ENCODE measurements at regions not wholly inside any gene's neighbourhood (a gene's known extent, or its start where the extent isn't known, plus 50 kb on each side); places are given as distances from the start of the nearest gene placed in this dataset.

GRCh38 chr11:106238704-106239360 lies 161.4 kb downstream of the AASDHPPT start:
- H3K4me3 ChIP-seq (ENCODE audit: insufficient read depth, low read length), result no peak overlapping the region
- H4K20me1 ChIP-seq (ENCODE audit: insufficient read depth, low read length), result no peaks in the 10 kb centered on the region
- H3K27me3 ChIP-seq (ENCODE audit: insufficient read depth, low read length), result no peaks in the 10 kb centered on the region
- H3K4me2 ChIP-seq (ENCODE audit: insufficient read depth, low read length), result no peak overlapping the region
- no peak overlapping the region for H3K27ac ChIP-seq (ENCODE audit: low read depth, low read length)
- no peak for TF ChIP-seq CTCF (IDR thresholded peaks at IDR 0.05; ENCODE audit: extremely low read depth, low read depth, low read length)
- H3K36me3 ChIP-seq (ENCODE audit: insufficient read depth, low read length), result no peaks in the 10 kb centered on the region
- no peaks in the 10 kb centered on the region for H3K79me2 ChIP-seq (ENCODE audit: insufficient read depth, low read length)
- DNase-seq (ENCODE audit: insufficient read length, low spot score, missing footprints), result no peak
- no peaks in the 10 kb centered on the region for H3K9me3 ChIP-seq (ENCODE audit: low read depth, low read length)
- no peaks in the 10 kb centered on the region for H3K4me1 ChIP-seq (ENCODE audit: insufficient read depth, low read length)
- H2AFZ ChIP-seq (ENCODE audit: low read length), result no peak overlapping the region

GRCh38 chr11:106241601-106242257 lies 164.3 kb downstream of the AASDHPPT start:
- DNase-seq (ENCODE audit: insufficient read length, low spot score, missing footprints), result no peak
- Histone ChIP-seq H3K9me3 (ENCODE audit: low read depth, low read length) (no peaks in the 10 kb centered on the region), H3K27me3 (ENCODE audit: insufficient read depth, low read length) (no peaks in the 10 kb centered on the region), H3K4me2 (ENCODE audit: insufficient read depth, low read length) (no peak overlapping the region), H2AFZ (ENCODE audit: low read length) (no peak overlapping the region), H3K4me3 (ENCODE audit: insufficient read depth, low read length) (no peak overlapping the region), H3K27ac (ENCODE audit: low read depth, low read length) (no peak overlapping the region), H3K79me2 (ENCODE audit: insufficient read depth, low read length) (no peaks in the 10 kb centered on the region), H3K36me3 (ENCODE audit: insufficient read depth, low read length) (no peaks in the 10 kb centered on the region), H4K20me1 (ENCODE audit: insufficient read depth, low read length) (no peaks in the 10 kb centered on the region), H3K4me1 (ENCODE audit: insufficient read depth, low read length) (no peaks in the 10 kb centered on the region)
- no peak for TF ChIP-seq CTCF (IDR thresholded peaks at IDR 0.05; ENCODE audit: extremely low read depth, low read depth, low read length)

GRCh38 chr11:106242718-106243415 lies 165.4 kb downstream of the AASDHPPT start:
- Histone ChIP-seq H3K27ac (ENCODE audit: low read depth, low read length) (no peak overlapping the region), H3K36me3 (ENCODE audit: insufficient read depth, low read length) (no peaks in the 10 kb centered on the region), H4K20me1 (ENCODE audit: insufficient read depth, low read length) (no peaks in the 10 kb centered on the region), H3K9me3 (ENCODE audit: low read depth, low read length) (no peaks in the 10 kb centered on the region), H3K79me2 (ENCODE audit: insufficient read depth, low read length) (no peaks in the 10 kb centered on the region), H2AFZ (ENCODE audit: low read length) (no peak overlapping the region), H3K4me3 (ENCODE audit: insufficient read depth, low read length) (no peak overlapping the region), H3K4me2 (ENCODE audit: insufficient read depth, low read length) (no peak overlapping the region), H3K27me3 (ENCODE audit: insufficient read depth, low read length) (no peaks in the 10 kb centered on the region), H3K4me1 (ENCODE audit: insufficient read depth, low read length) (no peaks in the 10 kb centered on the region)
- no peak for DNase-seq (ENCODE audit: insufficient read length, low spot score, missing footprints)
- TF ChIP-seq CTCF (IDR thresholded peaks at IDR 0.05; ENCODE audit: extremely low read depth, low read depth, low read length), result no peak

- no peaks in the 10 kb centered on the region for H4K20me1 ChIP-seq (ENCODE audit: insufficient read depth, low read length)
- H3K27ac ChIP-seq (ENCODE audit: low read depth, low read length), result no peak overlapping the region
- H3K27me3 ChIP-seq (ENCODE audit: insufficient read depth, low read length), result no peaks in the 10 kb centered on the region
- no peaks in the 10 kb centered on the region for H3K9me3 ChIP-seq (ENCODE audit: low read depth, low read length)
- DNase-seq (ENCODE audit: insufficient read length, low spot score, missing footprints), result no peak
- no peaks in the 10 kb centered on the region for H3K79me2 ChIP-seq (ENCODE audit: insufficient read depth, low read length)
- no peak overlapping the region for H2AFZ ChIP-seq (ENCODE audit: low read length)
- no peak overlapping the region for H3K4me2 ChIP-seq (ENCODE audit: insufficient read depth, low read length)
- no peak for TF ChIP-seq CTCF (IDR thresholded peaks at IDR 0.05; ENCODE audit: extremely low read depth, low read depth, low read length)
- no peaks in the 10 kb centered on the region for H3K4me1 ChIP-seq (ENCODE audit: insufficient read depth, low read length)
- H3K4me3 ChIP-seq (ENCODE audit: insufficient read depth, low read length), result no peak overlapping the region
- H3K36me3 ChIP-seq (ENCODE audit: insufficient read depth, low read length), result no peaks in the 10 kb centered on the region
Measured at GRCh38 chr11:106246495-106246894, 169.0 kb downstream of the AASDHPPT start.

Data from osteoblast (primary cell).